PC-3 (cell line): ENCODE measurements at regions not wholly inside any gene's neighbourhood (a gene's known extent, or its start where the extent isn't known, plus 50 kb on each side); places are given as distances from the start of the nearest gene placed in this dataset.
"Not testable (repeated sequence)": the region's sequence is repeated elsewhere in the genome, so short reads cannot be mapped to it uniquely, and the experiment has no call there.

Source experiments
- ATAC-seq: fragments of 200-7000 bp; cut with Tn5 transposase; 2 replicates; pipeline ENCODE4 v1.9.1; 2020; ENCODE audit warnings: mild to moderate bottlenecking, moderate library complexity
- BruUV-seq: library from RNA; stranded (reverse); fragments of 400-500 nt; replicated peaks from 2 replicates; lab custom pipeline; 2021; lab: Mats Ljungman, UMichigan
- CTCF ChIA-PET: fragments of 300-600 bp; sonication (Branson Sonifier 250); formaldehyde crosslinking; loops from one replicate; lab custom pipeline; 2022; ENCODE audit warnings: antibody characterized with exemption; lab: Charles Lee
- POLR2A ChIA-PET: fragments of 300-600 bp; sonication (Branson Sonifier 250); formaldehyde crosslinking; loops from one replicate; lab custom pipeline; 2022; ENCODE audit warnings: antibody characterized with exemption; ENCODE audit not compliant: unreplicated experiment; lab: Charles Lee
- DNase-seq: peaks from one replicate; pipeline ENCODE4 v3.0.0-alpha.2; 2015
- H2AFZ ChIP-seq: fragments of 300-600 bp; sonication (generic); 2 replicates; pipeline ENCODE4 v1.6.0; 2016; ENCODE audit warnings: antibody characterized with exemption, low read length
- H3F3A ChIP-seq: fragments of 300-600 bp; sonication (generic); one replicate; pipeline ENCODE4 v1.6.0; 2017; ENCODE audit warnings: antibody characterized with exemption, low read length, control low read depth, mild to moderate bottlenecking; ENCODE audit not compliant: unreplicated experiment
- H3K27ac ChIP-seq: fragments of 300-600 bp; sonication (generic); 2 replicates; pipeline ENCODE4 v1.5.1; 2016; ENCODE audit warnings: mild to moderate bottlenecking, low read length
- H3K27me3 ChIP-seq: fragments of 300-600 bp; sonication (generic); 2 replicates; pipeline ENCODE4 v1.6.1; 2016; ENCODE audit warnings: low read length, mixed read lengths
- H3K36me3 ChIP-seq: fragments of 300-600 bp; sonication (generic); 2 replicates; pipeline ENCODE4 v1.6.1; 2016; ENCODE audit warnings: low read depth, mixed run types, low read length, mixed read lengths
- H3K4me1 ChIP-seq: fragments of 300-600 bp; sonication (generic); 2 replicates; pipeline ENCODE4 v1.5.1; 2016; ENCODE audit warnings: low read length; ENCODE audit not compliant: insufficient read depth
- H3K4me2 ChIP-seq: fragments of 300-600 bp; sonication (generic); 2 replicates; pipeline ENCODE4 v1.6.0; 2016; ENCODE audit warnings: low read length
- H3K4me3 ChIP-seq: fragments of 300-600 bp; sonication (generic); 2 replicates; pipeline ENCODE4 v1.5.1; 2016; ENCODE audit warnings: mild to moderate bottlenecking, low read length, mixed read lengths
- H3K79me2 ChIP-seq: fragments of 300-600 bp; sonication (generic); 2 replicates; pipeline ENCODE4 v1.6.1; 2017; ENCODE audit warnings: low read length, mixed read lengths
- H3K9ac ChIP-seq: fragments of 300-600 bp; sonication (generic); 2 replicates; pipeline ENCODE4 v1.6.0; 2016; ENCODE audit warnings: mild to moderate bottlenecking, low read length
- H3K9me2 ChIP-seq: fragments of 300-600 bp; sonication (generic); replicated peaks from 2 replicates; pipeline ENCODE4 v1.6.1; 2016; ENCODE audit warnings: mixed run types, low read length, mixed read lengths
- H3K9me3 ChIP-seq: fragments of 300-600 bp; sonication (generic); 2 replicates; pipeline ENCODE4 v1.6.1; 2016; ENCODE audit warnings: low read length, mixed read lengths
- H4K20me1 ChIP-seq: fragments of 300-600 bp; sonication (generic); 2 replicates; pipeline ENCODE4 v1.6.1; 2016; ENCODE audit warnings: low read length, mixed read lengths
- CTCF ChIP-seq: fragments of 300-600 bp; sonication (generic); conservative IDR thresholded peaks from 2 replicates; pipeline ENCODE4 v1.5.1; 2017; ENCODE audit warnings: antibody characterized with exemption, low read depth, mild to moderate bottlenecking, low read length
- EZH2 ChIP-seq: fragments of 300-600 bp; sonication (generic); IDR thresholded peaks from one replicate; pipeline ENCODE4 v1.6.1; 2017; ENCODE audit warnings: antibody characterized with exemption, mild to moderate bottlenecking, low read length; ENCODE audit not compliant: unreplicated experiment
- EZH2phosphoT487 ChIP-seq: fragments of 300-600 bp; sonication (generic); IDR thresholded peaks from 2 replicates; pipeline ENCODE4 v1.6.1; 2018; ENCODE audit warnings: mild to moderate bottlenecking, antibody characterized with exemption, low read length, borderline replicate concordance
- intact Hi-C: fragments of 100-400 bp; cut with micrococcal nuclease; formaldehyde crosslinking; loops from 2 replicates; pipeline ENCODE4 v1.9.0; 2023

DNA sequence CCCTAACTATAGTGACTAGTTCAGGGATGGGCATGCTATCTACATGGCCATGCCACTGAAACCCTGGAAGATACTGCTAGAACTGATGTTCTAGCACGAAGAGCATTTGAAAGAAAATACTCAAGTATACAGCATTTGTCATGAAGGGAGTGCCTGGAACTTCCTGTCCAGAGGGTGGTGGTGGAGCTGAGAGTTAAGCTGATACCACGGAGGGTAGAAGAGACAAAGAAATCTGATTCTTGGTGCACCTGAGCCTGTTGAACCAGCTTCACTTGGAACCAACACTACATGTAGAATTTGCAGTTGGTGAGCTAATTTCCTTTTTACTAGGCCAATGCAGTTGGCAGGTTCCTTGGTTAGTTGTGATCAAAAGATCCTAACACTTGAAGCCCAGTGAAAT lies 116.4 kb downstream of the CCNG2 start:
- H3K4me3 ChIP-seq, result no peak overlapping the region
- CTCF ChIA-PET, result no interaction called here
- no peaks in the 10 kb centered on the region for H4K20me1 ChIP-seq
- no peak overlapping the region for H2AFZ ChIP-seq
- H3K79me2 ChIP-seq, result no peaks in the 10 kb centered on the region
- intact Hi-C loops, result no loop called here
- H3K4me1 ChIP-seq, result peaks cover 8% of the 10 kb centered on the region; the same call in 1 of the 2 replicates
- DNase-seq (no peak), ATAC-seq (no peak)
- no peaks in the 10 kb centered on the region for H3K36me3 ChIP-seq
- H3K9me3 ChIP-seq, result no peaks in the 10 kb centered on the region
- no peak overlapping the region for H3K4me2 ChIP-seq
- H3K9me2 ChIP-seq, result no peaks in the 10 kb centered on the region
- BruUV-seq, result no TSS peak
- TF ChIP-seq CTCF, result no peak
- TF ChIP-seq EZH2, result no peak
- TF ChIP-seq EZH2phosphoT487, result no peak
- no peak overlapping the region for H3K9ac ChIP-seq
- no peak overlapping the region for H3K27ac ChIP-seq
- H3K27me3 ChIP-seq, result no peaks in the 10 kb centered on the region
- POLR2A ChIA-PET, result no interaction called here
- H3F3A ChIP-seq, result no peaks in the 10 kb centered on the region

DNA sequence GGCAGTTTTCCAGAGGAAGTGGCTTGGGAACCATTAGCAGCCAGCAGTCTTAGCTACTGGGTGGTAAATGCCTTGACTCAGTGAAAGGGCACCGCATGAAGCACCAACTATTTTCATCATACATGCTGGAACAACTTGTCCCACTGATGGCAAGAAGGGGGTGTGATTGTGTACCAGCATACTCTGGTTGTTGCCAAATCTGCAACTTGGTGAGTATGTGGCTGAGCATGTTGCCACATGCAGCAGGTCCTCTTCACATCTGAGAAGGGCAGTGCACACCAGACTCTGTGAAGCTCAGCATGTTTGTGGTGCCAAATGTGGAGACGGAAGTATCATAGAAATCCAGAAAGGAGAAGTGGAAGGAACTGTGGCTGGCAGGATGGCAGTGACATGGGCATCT lies 122.1 kb downstream of the CCNG2 start:
- H3K4me2 ChIP-seq, H3K4me3 ChIP-seq, H2AFZ ChIP-seq, H3K36me3 ChIP-seq, H3K27ac ChIP-seq, CTCF ChIA-PET, H3K9me3 ChIP-seq, H3K9ac ChIP-seq, DNase-seq, H3K79me2 ChIP-seq, BruUV-seq, H3K4me1 ChIP-seq, ATAC-seq, H3K27me3 ChIP-seq, H3F3A ChIP-seq, intact Hi-C loops, POLR2A ChIA-PET, H4K20me1 ChIP-seq, H3K9me2 ChIP-seq: not testable (repeated sequence)

DNA sequence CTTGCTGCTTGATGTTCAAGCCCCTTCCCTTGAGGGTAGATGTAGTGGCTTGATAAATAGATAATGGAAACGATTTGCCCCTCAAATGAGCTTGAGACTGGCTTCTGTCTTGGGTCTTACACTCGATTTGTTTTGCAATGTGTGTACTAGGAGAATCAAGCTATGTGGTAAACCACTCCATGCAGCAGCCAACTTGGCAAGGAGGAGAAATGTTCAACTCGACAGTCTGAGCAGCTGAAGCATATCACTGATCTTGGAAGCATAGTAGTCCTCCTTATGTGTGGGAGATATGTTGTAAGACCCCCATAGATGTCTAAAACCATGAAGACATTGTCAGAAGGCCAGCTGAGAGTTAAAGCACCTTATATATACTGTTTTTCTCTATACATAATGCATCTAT lies 125.3 kb downstream of the CCNG2 start:
- CTCF ChIA-PET, result no interaction called here
- no peak overlapping the region for H3K4me2 ChIP-seq
- ATAC-seq, result no peak
- no peaks in the 10 kb centered on the region for H3F3A ChIP-seq
- H3K9me2 ChIP-seq, result no peaks in the 10 kb centered on the region
- TF ChIP-seq EZH2phosphoT487 (no peak), EZH2 (no peak), CTCF (no peak)
- no peaks in the 10 kb centered on the region for H3K36me3 ChIP-seq
- no peak for DNase-seq
- no peaks in the 10 kb centered on the region for H3K4me1 ChIP-seq
- no peak overlapping the region for H3K4me3 ChIP-seq
- no peaks in the 10 kb centered on the region for H4K20me1 ChIP-seq
- H3K79me2 ChIP-seq, result no peaks in the 10 kb centered on the region
- H3K27ac ChIP-seq, result no peak overlapping the region
- H2AFZ ChIP-seq, result no peak overlapping the region
- BruUV-seq, result no TSS peak
- H3K9ac ChIP-seq, result no peak overlapping the region
- H3K9me3 ChIP-seq, result no peaks in the 10 kb centered on the region
- intact Hi-C loops, result no loop called here
- H3K27me3 ChIP-seq, result peaks cover 6% of the 10 kb centered on the region; the same call in 1 of the 2 replicates
- POLR2A ChIA-PET, result no interaction called here
